HepG2 (cell line): ENCODE measurements at regions not wholly inside any gene's neighbourhood (a gene's known extent, or its start where the extent isn't known, plus 50 kb on each side); places are given as distances from the start of the nearest gene placed in this dataset.
A peak's percentile ranks its signal among the peaks of the same experiment; 100 is the strongest.

Experiments
- CC2D1A ChIP-seq: sonication (generic); formaldehyde crosslinking; IDR thresholded peaks from 2 replicates; pipeline ENCODE4 v1.8.1; 2023; ENCODE audit warnings: mild to moderate bottlenecking, missing genetic modification reagents
- EED ChIP-seq: sonication (generic); formaldehyde crosslinking; IDR thresholded peaks from 2 replicates; pipeline ENCODE4 v1.5.0; 2020; ENCODE audit warnings: mild to moderate bottlenecking, missing genetic modification reagents
- FOXJ3 ChIP-seq: sonication (generic); formaldehyde crosslinking; IDR thresholded peaks from 2 replicates; pipeline ENCODE4 v1.4.0; 2020; ENCODE audit warnings: missing genetic modification reagents, mild to moderate bottlenecking, borderline replicate concordance
- GFI1 ChIP-seq: sonication (generic); formaldehyde crosslinking; IDR thresholded peaks from 2 replicates; pipeline ENCODE4 v1.5.0; 2020; ENCODE audit warnings: missing genetic modification reagents, mild to moderate bottlenecking, borderline replicate concordance
- IKZF1 ChIP-seq: fragments of 450-650 bp; IDR thresholded peaks from 2 replicates; pipeline ENCODE4 v1.7.1; 2016
- ISL2 ChIP-seq: sonication (generic); formaldehyde crosslinking; IDR thresholded peaks from 2 replicates; pipeline ENCODE4 v1.5.0; 2020; ENCODE audit warnings: missing genetic modification reagents
- LCORL ChIP-seq, 2 experiments: fragments of 450-650 bp in 1 of 2; sonication (generic) in 1 of 2; formaldehyde crosslinking in 1 of 2; IDR thresholded peaks; 2 replicates each; pipeline versions ENCODE4 v1.5.0 to v1.6.1; 2017 to 2020; ENCODE audit warnings: antibody characterized with exemption in 1 of 2, missing genetic modification reagents in 1 of 2
- MAFK ChIP-seq, 2 experiments: IDR thresholded peaks in 1 of 2; conservative IDR thresholded peaks in 1 of 2; 2 replicates each; pipeline ENCODE4 v1.6.1; 2011; ENCODE audit warnings: improper control_type of control experiment in 2 of 2, low read length in 2 of 2
- MED1 ChIP-seq: sonication (generic); formaldehyde crosslinking; IDR thresholded peaks from 2 replicates; pipeline ENCODE4 v1.4.0; 2020; ENCODE audit warnings: missing genetic modification reagents
- NR2F1 ChIP-seq, 2 experiments: fragments of 450-650 bp in 1 of 2; formaldehyde crosslinking in 1 of 2; IDR thresholded peaks; 2 replicates each; pipeline versions ENCODE4 v1.5.0 to v1.6.1; 2016 to 2020; ENCODE audit warnings: mild to moderate bottlenecking in 1 of 2, missing compliant biosample characterization in 1 of 2, missing genetic modification reagents in 1 of 2, moderate library complexity in 1 of 2
- PHF8 ChIP-seq: sonication (generic); formaldehyde crosslinking; IDR thresholded peaks from 2 replicates; pipeline ENCODE4 v1.5.0; 2020; ENCODE audit warnings: missing genetic modification reagents
- RXRA ChIP-seq: sonication (generic); formaldehyde crosslinking; IDR thresholded peaks from 2 replicates; pipeline ENCODE4 v1.5.1; 2020; ENCODE audit warnings: missing genetic modification reagents
- SKI ChIP-seq: fragments of 450-650 bp; IDR thresholded peaks from one replicate; pipeline ENCODE4 v1.6.1; 2018; ENCODE audit warnings: mild to moderate bottlenecking; ENCODE audit not compliant: partially characterized antibody
- SMAD1 ChIP-seq: sonication (generic); formaldehyde crosslinking; IDR thresholded peaks from 2 replicates; pipeline ENCODE4 v1.4.0; 2020; ENCODE audit warnings: missing genetic modification reagents, low read depth, mild to moderate bottlenecking, borderline replicate concordance
- STAT5B ChIP-seq: sonication (generic); formaldehyde crosslinking; IDR thresholded peaks from 2 replicates; pipeline ENCODE4 v1.4.0; 2020; ENCODE audit warnings: missing genetic modification reagents
- ZC3H4 ChIP-seq: sonication (generic); formaldehyde crosslinking; IDR thresholded peaks from 2 replicates; pipeline ENCODE4 v1.4.0; 2020; ENCODE audit warnings: missing genetic modification reagents, borderline replicate concordance
- ZNF235 ChIP-seq: sonication (generic); formaldehyde crosslinking; IDR thresholded peaks from 2 replicates; pipeline ENCODE4 v1.8.1; 2023; ENCODE audit warnings: mild to moderate bottlenecking, missing genetic modification reagents, borderline replicate concordance
- ZNF441 ChIP-seq: sonication (generic); formaldehyde crosslinking; IDR thresholded peaks from 2 replicates; pipeline ENCODE4 v1.7.0; 2021; ENCODE audit warnings: missing genetic modification reagents, borderline replicate concordance
- ZSCAN29 ChIP-seq: sonication (generic); formaldehyde crosslinking; conservative IDR thresholded peaks from 2 replicates; pipeline ENCODE4 v1.4.0; 2020; ENCODE audit warnings: mild to moderate bottlenecking, missing genetic modification reagents
- TF ChIP-seq, protein P1 (sequence below): sonication (generic); formaldehyde crosslinking; IDR thresholded peaks from 2 replicates; pipeline ENCODE4 v1.4.0; 2020; ENCODE audit warnings: low read depth, missing genetic modification reagents
- TF ChIP-seq, protein P2 (sequence below): sonication (generic); formaldehyde crosslinking; IDR thresholded peaks from 2 replicates; pipeline ENCODE4 v1.4.0; 2020; ENCODE audit warnings: missing genetic modification reagents
- TF ChIP-seq, protein P3 (sequence below): sonication (generic); formaldehyde crosslinking; IDR thresholded peaks from 2 replicates; pipeline ENCODE4 v1.4.0; 2020; ENCODE audit warnings: missing genetic modification reagents
- TF ChIP-seq, protein P4 (sequence below): sonication (generic); formaldehyde crosslinking; IDR thresholded peaks from 2 replicates; pipeline ENCODE4 v1.8.0; 2022; ENCODE audit warnings: low read depth, missing genetic modification reagents
- TF ChIP-seq, protein P5 (sequence below): sonication (generic); formaldehyde crosslinking; conservative IDR thresholded peaks from 2 replicates; pipeline ENCODE4 v1.4.0; 2020; ENCODE audit warnings: missing genetic modification reagents

DNA sequence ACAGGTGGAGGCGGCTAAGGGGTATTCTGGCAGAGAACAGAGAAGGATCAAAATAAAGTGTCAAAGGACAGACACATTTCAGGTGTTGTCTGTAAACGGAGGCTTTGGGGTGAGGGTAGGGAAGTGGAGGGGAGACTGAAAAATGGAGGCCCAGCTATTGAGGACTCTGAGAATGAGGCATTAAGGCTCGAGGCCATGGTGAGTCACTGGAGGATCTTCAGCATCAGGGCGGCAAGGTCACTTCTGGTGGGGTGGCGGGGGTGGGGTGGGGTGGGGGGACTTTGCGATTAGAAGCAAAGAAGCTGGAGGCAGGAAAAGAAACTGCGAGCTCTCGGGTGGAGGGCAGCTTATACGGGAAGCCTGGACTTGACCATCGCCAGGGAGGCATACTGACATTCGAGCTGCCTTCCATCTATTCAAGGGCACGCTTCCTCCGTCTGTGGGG lies 58.4 kb upstream of the PCGF5 start (continued):
- TF ChIP-seq, protein P1, sequence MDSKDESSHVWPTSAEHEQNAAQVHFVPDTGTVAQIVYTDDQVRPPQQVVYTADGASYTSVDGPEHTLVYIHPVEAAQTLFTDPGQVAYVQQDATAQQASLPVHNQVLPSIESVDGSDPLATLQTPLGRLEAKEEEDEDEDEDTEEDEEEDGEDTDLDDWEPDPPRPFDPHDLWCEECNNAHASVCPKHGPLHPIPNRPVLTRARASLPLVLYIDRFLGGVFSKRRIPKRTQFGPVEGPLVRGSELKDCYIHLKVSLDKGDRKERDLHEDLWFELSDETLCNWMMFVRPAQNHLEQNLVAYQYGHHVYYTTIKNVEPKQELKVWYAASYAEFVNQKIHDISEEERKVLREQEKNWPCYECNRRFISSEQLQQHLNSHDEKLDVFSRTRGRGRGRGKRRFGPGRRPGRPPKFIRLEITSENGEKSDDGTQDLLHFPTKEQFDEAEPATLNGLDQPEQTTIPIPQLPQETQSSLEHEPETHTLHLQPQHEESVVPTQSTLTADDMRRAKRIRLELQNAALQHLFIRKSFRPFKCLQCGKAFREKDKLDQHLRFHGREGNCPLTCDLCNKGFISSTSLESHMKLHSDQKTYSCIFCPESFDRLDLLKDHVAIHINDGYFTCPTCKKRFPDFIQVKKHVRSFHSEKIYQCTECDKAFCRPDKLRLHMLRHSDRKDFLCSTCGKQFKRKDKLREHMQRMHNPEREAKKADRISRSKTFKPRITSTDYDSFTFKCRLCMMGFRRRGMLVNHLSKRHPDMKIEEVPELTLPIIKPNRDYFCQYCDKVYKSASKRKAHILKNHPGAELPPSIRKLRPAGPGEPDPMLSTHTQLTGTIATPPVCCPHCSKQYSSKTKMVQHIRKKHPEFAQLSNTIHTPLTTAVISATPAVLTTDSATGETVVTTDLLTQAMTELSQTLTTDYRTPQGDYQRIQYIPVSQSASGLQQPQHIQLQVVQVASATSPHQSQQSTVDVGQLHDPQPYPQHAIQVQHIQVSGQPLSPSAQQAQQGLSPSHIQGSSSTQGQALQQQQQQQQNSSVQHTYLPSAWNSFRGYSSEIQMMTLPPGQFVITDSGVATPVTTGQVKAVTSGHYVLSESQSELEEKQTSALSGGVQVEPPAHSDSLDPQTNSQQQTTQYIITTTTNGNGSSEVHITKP (CRISPR knock-in tag) = no peak
- TF ChIP-seq MAFK (conservative IDR thresholded peaks at IDR 0.05 in 1 of 2, IDR thresholded peaks at IDR 0.05 in 1 of 2; ENCODE audit: low read length in 2 of 2) = no peak
- TF ChIP-seq ZNF235 (CRISPR knock-in tag) = no peak
- no peak for TF ChIP-seq NR2F1 (CRISPR knock-in tag; IDR thresholded peaks at IDR 0.05)
- TF ChIP-seq CC2D1A (CRISPR knock-in tag) = no peak
- TF ChIP-seq IKZF1 = no peak
- no peak; the same call in 1 of the 2 replicates for TF ChIP-seq PHF8 (CRISPR knock-in tag)
- TF ChIP-seq MED1 = peak; percentile 17; the same call in 1 of the 2 replicates
- no peak for TF ChIP-seq SMAD1 (CRISPR knock-in tag)
- TF ChIP-seq FOXJ3 (CRISPR knock-in tag) = no peak
- no peak for TF ChIP-seq STAT5B
- no peak for TF ChIP-seq ZC3H4 (CRISPR knock-in tag)
- TF ChIP-seq, protein P2, sequence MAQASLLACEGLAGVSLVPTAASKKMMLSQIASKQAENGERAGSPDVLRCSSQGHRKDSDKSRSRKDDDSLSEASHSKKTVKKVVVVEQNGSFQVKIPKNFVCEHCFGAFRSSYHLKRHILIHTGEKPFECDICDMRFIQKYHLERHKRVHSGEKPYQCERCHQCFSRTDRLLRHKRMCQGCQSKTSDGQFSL (CRISPR knock-in tag) = 0 out of 2 replicates have a peak, but pooled peaks have one; percentile 15
- no peak for TF ChIP-seq SKI
- TF ChIP-seq, protein P3, sequence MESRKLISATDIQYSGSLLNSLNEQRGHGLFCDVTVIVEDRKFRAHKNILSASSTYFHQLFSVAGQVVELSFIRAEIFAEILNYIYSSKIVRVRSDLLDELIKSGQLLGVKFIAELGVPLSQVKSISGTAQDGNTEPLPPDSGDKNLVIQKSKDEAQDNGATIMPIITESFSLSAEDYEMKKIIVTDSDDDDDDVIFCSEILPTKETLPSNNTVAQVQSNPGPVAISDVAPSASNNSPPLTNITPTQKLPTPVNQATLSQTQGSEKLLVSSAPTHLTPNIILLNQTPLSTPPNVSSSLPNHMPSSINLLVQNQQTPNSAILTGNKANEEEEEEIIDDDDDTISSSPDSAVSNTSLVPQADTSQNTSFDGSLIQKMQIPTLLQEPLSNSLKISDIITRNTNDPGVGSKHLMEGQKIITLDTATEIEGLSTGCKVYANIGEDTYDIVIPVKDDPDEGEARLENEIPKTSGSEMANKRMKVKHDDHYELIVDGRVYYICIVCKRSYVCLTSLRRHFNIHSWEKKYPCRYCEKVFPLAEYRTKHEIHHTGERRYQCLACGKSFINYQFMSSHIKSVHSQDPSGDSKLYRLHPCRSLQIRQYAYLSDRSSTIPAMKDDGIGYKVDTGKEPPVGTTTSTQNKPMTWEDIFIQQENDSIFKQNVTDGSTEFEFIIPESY (CRISPR knock-in tag) = no peak
- TF ChIP-seq, protein P4, sequence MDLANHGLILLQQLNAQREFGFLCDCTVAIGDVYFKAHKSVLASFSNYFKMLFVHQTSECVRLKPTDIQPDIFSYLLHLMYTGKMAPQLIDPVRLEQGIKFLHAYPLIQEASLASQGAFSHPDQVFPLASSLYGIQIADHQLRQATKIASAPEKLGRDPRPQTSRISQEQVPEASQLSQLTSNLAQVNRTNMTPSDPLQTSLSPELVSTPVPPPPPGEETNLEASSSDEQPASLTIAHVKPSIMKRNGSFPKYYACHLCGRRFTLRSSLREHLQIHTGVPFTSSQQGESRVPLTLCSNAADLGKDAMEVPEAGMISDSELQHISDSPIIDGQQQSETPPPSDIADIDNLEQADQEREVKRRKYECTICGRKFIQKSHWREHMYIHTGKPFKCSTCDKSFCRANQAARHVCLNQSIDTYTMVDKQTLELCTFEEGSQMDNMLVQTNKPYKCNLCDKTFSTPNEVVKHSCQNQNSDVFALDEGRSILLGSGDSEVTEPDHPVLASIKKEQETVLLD (CRISPR knock-in tag) = no peak
- no peak for TF ChIP-seq ZSCAN29 (CRISPR knock-in tag)
- no peak for TF ChIP-seq ZNF441 (CRISPR knock-in tag)
- no peak for TF ChIP-seq LCORL (IDR thresholded peaks at IDR 0.05)
- TF ChIP-seq LCORL (CRISPR knock-in tag; IDR thresholded peaks at IDR 0.05) = no peak
- TF ChIP-seq RXRA (CRISPR knock-in tag) = 0 out of 2 replicates have a peak, but pooled peaks have one; percentile 20
- TF ChIP-seq EED (CRISPR knock-in tag) = no peak
- TF ChIP-seq, protein P5, sequence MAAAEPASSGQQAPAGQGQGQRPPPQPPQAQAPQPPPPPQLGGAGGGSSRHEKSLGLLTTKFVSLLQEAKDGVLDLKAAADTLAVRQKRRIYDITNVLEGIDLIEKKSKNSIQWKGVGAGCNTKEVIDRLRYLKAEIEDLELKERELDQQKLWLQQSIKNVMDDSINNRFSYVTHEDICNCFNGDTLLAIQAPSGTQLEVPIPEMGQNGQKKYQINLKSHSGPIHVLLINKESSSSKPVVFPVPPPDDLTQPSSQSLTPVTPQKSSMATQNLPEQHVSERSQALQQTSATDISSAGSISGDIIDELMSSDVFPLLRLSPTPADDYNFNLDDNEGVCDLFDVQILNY (CRISPR knock-in tag) = no peak
- no peak for TF ChIP-seq ISL2 (CRISPR knock-in tag)
- TF ChIP-seq GFI1 (CRISPR knock-in tag) = no peak
